ACC112 (cell line): ENCODE measurements at regions not wholly inside any gene's neighbourhood (a gene's known extent, or its start where the extent isn't known, plus 50 kb on each side); places are given as distances from the start of the nearest gene placed in this dataset.

Experiments used
- H2AFZ ChIP-seq: fragments of 200-600 bp; sonication (generic); one replicate; pipeline ENCODE4 v1.6.0; 2017; ENCODE audit warnings: antibody characterized with exemption, low read length; ENCODE audit not compliant: unreplicated experiment
- H3K27ac ChIP-seq: fragments of 200-600 bp; sonication (generic); 2 replicates; pipeline ENCODE4 v1.5.1; 2014; ENCODE audit warnings: low read depth, mild to moderate bottlenecking, antibody characterized with exemption, low read length, moderate library complexity
- H3K27me3 ChIP-seq: fragments of 200-600 bp; sonication (generic); 2 replicates; pipeline ENCODE4 v1.6.1; 2014; ENCODE audit warnings: mild to moderate bottlenecking, antibody characterized with exemption, low read length, moderate library complexity, mixed read lengths; ENCODE audit not compliant: insufficient read depth
- H3K36me3 ChIP-seq: fragments of 200-600 bp; sonication (generic); 2 replicates; pipeline ENCODE4 v1.6.1; 2016; ENCODE audit warnings: mild to moderate bottlenecking, antibody characterized with exemption, low read length, moderate library complexity, mixed read lengths; ENCODE audit not compliant: insufficient read depth
- H3K4me1 ChIP-seq: fragments of 200-600 bp; sonication (generic); one replicate; pipeline ENCODE4 v1.6.1; 2016; ENCODE audit warnings: low read length, mixed read lengths; ENCODE audit not compliant: insufficient read depth, unreplicated experiment, control insufficient read depth
- H3K4me3 ChIP-seq: fragments of 200-600 bp; sonication (generic); 2 replicates; pipeline ENCODE4 v1.5.1; 2014; ENCODE audit warnings: mild to moderate bottlenecking, low read depth, low read length
- H3K79me2 ChIP-seq: fragments of 200-600 bp; sonication (generic); one replicate; pipeline ENCODE4 v1.6.0; 2016; ENCODE audit warnings: low read length; ENCODE audit not compliant: control insufficient read depth, unreplicated experiment, insufficient read depth

DNA sequence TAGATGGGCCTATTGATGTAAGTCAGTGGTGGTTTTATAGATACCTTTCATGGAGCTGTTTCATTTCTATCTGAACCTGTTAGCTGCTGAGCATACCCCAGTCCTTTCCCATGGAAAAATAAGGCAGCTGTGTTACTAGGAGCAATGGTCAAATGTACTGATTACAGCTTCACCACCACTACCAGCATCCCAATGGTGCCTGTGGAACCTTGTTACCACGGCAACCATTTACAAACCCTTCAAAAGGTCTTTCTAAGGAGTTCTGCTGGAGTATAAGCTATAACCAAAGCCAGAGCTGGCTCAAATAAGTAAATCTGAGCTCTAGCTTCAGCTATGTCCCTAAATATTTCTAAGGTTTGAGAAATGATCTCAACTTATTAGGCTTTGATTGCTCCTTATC lies 133.4 kb upstream of the ACP3 start:
- Histone ChIP-seq H3K4me1 (no peaks in the 10 kb centered on the region), H3K4me3 (no peak overlapping the region), H3K27ac (no peak overlapping the region), H2AFZ (no peak overlapping the region), H3K27me3 (peaks cover 54% of the 10 kb centered on the region), H3K36me3 (no peaks in the 10 kb centered on the region), H3K79me2 (no peaks in the 10 kb centered on the region)

DNA sequence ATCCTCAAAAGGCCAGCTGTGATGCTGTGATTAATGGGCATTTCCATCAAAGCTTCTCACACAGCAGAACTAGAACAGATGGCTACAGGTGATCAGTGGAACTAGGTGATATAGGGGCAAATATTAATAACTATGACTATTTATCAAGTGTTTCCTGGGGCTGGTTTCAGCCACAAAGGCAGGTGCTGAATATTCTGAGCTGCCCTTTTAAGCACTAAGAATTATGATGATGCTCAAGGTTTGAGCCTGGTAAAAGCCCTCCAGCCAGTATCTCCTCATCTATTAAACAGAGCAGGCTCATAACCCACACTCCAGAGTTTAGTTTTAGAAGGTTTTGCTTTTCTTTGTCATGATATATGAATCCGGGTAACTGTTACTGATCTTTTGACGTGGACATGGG lies 129.5 kb upstream of the ACP3 start:
- H3K27me3 ChIP-seq, result peaks cover 69% of the 10 kb centered on the region

DNA sequence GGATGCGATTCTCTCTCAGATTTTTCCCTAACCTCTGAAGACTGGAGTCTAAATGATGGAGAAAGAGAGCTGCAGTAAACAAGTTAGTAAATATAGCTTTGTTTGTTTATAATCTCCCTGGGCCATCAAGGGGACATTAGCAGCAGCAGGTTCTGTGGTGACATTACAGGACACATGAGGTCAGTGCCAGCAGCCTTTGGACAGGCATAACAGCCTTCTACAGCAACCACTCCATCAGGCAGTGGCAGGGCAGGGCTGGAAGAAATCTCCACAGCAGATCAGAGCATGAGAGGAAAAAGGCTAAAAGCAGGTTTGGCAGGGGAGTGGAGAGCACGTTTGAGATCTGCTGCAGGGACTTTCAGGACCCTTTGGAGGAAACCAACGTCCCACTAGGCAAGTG lies 127.6 kb upstream of the ACP3 start:
- Histone ChIP-seq H3K27me3 (peaks cover 66% of the 10 kb centered on the region), H2AFZ (no peak overlapping the region), H3K4me1 (no peaks in the 10 kb centered on the region), H3K27ac (no peak overlapping the region), H3K36me3 (no peaks in the 10 kb centered on the region), H3K4me3 (no peak overlapping the region), H3K79me2 (no peaks in the 10 kb centered on the region)

More for the DNA sequence above, 129.5 kb upstream of the ACP3 start:
- Histone ChIP-seq H3K79me2 (no peaks in the 10 kb centered on the region), H3K36me3 (no peaks in the 10 kb centered on the region), H3K4me3 (no peak overlapping the region), H3K27ac (no peak overlapping the region), H2AFZ (no peak overlapping the region), H3K4me1 (no peaks in the 10 kb centered on the region)

DNA sequence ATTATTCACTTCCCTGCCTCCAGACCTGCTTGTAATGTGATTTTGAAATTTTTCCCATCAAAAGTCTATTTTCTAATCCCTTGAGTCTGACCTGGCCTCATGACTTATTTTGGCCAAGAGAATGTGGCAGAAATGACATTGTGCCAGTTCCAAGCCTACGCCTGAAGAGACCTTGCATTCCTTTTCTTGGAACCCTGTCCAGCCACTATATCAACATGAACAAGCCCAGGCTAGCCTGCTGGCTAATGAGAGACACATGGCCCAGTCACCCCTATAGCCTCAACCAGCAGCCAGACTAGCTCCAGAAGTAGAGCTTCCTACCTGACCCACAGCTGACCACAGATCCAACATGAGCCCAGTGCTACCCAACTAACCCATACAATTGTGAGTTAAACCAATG lies 121.1 kb upstream of the ACP3 start:
- H2AFZ ChIP-seq, result no peak overlapping the region
- no peaks in the 10 kb centered on the region for H3K4me1 ChIP-seq
- H3K27me3 ChIP-seq, result peaks cover 31% of the 10 kb centered on the region
- H3K4me3 ChIP-seq, result no peak overlapping the region
- no peak overlapping the region for H3K27ac ChIP-seq
- H3K36me3 ChIP-seq, result no peaks in the 10 kb centered on the region
- no peaks in the 10 kb centered on the region for H3K79me2 ChIP-seq

DNA sequence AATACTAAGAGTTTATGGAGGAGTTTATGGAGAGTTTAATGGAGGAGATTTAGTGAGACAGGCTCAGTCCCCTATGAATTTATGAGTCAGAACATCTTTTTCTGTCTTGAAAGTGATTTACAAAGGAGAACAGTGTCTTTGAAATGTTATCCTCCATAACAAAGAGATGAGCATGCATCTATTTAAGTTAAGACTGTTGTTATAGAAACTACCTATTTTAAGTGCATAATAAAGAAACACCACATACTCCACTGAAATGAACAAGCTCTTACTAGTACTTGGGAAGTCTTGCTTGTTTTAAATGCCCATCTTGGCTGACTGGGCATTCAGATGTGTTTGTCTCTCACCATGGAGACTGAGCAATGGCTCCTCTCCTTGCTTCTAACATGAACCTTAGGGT lies 118.7 kb upstream of the ACP3 start:
- no peaks in the 10 kb centered on the region for H3K4me1 ChIP-seq
- no peaks in the 10 kb centered on the region for H3K36me3 ChIP-seq
- no peak overlapping the region for H2AFZ ChIP-seq
- no peaks in the 10 kb centered on the region for H3K79me2 ChIP-seq
- H3K27ac ChIP-seq, result no peak overlapping the region
- no peak overlapping the region for H3K4me3 ChIP-seq
- H3K27me3 ChIP-seq, result peaks cover 21% of the 10 kb centered on the region

DNA sequence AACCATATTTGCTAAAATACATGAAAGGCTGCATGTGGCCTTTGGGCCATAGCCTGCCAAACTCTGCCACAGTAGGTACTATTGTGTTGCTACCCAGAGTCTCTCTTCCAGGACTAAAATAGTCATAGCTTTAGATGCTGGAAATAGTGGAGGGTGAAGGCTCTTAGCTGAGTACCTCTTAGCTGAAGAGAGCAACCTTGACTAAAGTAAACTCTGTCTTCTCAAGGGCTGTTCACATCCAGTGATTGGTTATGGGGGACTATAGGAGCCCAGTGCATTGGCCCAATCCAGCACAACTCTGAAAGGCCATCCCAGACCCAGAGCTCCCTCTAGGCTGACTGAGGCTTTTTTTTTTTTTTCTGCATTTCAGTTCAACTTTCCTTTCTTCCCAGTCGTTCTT lies 117.8 kb upstream of the ACP3 start:
- no peak overlapping the region for H3K4me3 ChIP-seq
- H3K27ac ChIP-seq, result no peak overlapping the region
- H2AFZ ChIP-seq, result no peak overlapping the region
- H3K36me3 ChIP-seq, result no peaks in the 10 kb centered on the region
- H3K27me3 ChIP-seq, result peaks cover 12% of the 10 kb centered on the region
- H3K4me1 ChIP-seq, result no peaks in the 10 kb centered on the region
- H3K79me2 ChIP-seq, result no peaks in the 10 kb centered on the region

DNA sequence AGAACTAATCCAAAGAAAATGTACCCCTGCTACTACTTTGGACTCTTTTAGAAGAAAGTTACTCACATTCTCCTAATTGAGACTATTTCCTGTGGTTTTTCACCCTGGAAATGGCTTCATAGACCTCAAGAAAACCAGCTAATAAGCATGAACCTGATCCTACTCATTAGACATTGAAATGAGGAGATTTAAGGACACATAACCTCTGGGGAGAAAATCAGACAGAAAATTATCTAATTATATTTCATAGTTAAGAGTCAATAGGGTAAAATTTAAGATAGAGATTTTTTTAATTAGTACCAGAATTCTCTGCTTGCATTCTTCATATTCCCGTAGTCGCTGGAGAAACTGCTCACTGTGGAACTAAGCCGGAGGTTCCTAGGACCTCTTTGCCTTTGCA lies 114.6 kb upstream of the ACP3 start:
- Histone ChIP-seq H3K4me1 (no peaks in the 10 kb centered on the region), H3K27ac (no peak overlapping the region), H2AFZ (no peak overlapping the region), H3K79me2 (no peaks in the 10 kb centered on the region), H3K27me3 (peaks cover 3% of the 10 kb centered on the region; the same call in 1 of the 2 replicates), H3K4me3 (no peak overlapping the region), H3K36me3 (no peaks in the 10 kb centered on the region)

DNA sequence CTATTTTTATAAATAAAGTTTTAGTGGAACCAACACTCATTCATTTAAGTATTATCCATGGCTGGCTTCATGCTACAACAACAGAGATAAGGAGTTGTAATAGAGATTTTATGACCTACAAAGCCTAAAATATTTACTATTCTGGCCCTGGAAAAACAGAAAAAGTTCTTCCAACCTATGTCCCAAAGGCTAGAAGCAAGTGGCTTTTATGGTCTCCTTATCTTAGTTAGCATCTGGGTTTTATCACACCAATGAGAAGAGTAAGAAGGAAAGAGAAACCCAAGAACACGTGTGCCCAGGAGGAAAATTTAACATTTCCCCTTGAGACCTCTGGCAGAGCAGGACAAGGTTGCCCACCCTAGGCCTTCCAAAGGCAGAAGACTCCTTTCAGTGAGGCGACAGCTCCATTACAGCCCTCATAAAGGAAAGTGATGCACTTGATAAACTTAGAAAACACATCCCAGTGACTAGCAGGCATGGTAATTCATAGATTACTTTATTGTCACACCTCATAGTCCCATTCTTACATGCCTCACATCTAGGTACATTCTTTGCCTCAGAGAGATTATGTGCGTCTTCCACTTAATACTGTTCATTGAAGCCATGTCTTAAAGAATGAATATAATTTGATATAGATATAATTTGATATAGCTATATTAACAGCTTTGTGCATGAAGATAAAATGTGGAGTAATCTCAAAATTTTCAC lies 113.2 kb upstream of the ACP3 start:
- Histone ChIP-seq H2AFZ (no peak overlapping the region), H3K27ac (no peak overlapping the region), H3K27me3 (peaks cover 11% of the 10 kb centered on the region), H3K36me3 (no peaks in the 10 kb centered on the region), H3K4me3 (no peak overlapping the region), H3K79me2 (no peaks in the 10 kb centered on the region), H3K4me1 (no peaks in the 10 kb centered on the region)

DNA sequence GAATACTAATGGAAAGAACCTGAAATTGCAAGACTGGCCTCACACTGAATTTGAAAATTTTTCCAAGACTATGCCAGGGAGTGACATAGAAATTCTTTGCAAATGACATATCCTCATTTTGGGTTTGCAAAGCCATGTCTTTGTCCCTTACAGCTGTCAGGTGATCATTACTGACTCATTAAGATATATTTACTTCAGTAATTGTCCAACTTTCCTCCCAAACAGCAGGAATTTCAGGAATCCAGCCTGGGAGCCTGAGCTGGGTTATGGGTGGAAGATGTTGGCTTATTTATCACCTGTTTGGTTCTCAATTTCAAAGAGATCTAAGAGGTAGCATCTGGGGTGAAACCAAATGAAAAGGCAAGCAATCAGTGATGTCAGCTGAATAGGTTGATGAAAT lies 111.6 kb upstream of the ACP3 start:
- Histone ChIP-seq H3K27me3 (peaks cover 12% of the 10 kb centered on the region), H3K4me1 (no peaks in the 10 kb centered on the region), H3K79me2 (no peaks in the 10 kb centered on the region), H2AFZ (no peak overlapping the region), H3K36me3 (no peaks in the 10 kb centered on the region), H3K27ac (no peak overlapping the region), H3K4me3 (no peak overlapping the region)

DNA sequence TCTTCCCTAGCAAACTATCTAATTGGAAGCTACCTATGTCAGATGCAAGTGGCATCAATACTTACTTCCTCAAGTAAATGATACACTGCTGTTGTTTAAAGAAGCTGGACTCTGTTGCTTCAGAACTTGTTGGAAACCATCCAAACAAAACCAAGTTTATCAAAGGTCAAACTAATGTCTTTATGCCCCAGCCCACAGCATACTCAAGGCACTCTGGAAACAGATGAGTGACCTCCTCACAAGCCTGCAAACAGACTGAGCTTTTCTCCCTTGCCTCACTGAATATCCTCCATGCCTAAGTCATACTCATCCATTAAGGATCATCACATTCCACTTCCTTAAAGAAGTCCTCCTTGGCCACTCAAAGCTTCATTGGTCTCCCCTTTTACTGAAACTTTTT lies 107.4 kb upstream of the ACP3 start:
- Histone ChIP-seq H3K4me1 (no peaks in the 10 kb centered on the region), H3K79me2 (no peaks in the 10 kb centered on the region), H3K36me3 (no peaks in the 10 kb centered on the region), H2AFZ (no peak overlapping the region), H3K27me3 (peaks cover 17% of the 10 kb centered on the region), H3K27ac (no peak overlapping the region), H3K4me3 (no peak overlapping the region)

DNA sequence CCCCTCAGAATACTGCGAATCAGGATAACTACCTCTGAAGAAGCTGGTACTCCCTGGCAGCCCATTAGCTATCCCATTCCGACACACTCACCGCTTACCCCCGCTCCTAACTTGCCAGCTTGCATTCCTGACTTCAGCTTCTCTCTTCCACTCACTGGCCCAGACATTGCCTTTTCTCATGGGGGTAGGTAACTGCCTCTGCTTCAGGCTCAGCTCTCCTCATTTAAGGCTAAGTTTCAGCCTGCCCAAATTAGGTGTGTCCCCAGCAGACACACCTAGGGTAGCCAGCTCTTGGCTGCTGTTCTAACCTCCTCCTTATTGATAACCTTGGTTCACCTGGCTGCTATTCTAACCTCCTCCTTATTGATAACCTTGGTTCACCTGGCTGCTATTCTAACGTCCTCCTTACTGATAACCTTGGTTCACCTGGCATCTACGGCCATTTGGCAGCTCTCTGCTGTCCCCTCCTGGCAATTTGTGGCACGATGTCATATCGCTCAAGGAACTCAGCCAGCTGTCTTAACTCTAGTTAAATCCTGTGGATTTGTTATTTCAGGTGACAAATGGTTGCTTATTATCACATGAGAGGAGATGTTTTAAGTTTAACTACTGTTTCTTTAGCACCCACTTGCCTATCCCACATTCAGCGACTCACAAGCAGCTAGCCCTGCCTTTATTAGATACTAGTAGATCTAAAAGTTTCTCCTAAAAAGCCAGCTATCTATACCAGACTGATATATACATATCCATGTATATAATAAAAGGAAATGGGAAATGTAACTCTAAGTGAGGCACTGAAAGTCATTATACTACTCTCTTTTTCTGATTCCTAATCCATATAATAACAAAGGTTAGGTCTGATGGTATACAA lies 106.5 kb upstream of the ACP3 start:
- Histone ChIP-seq H3K36me3 (no peaks in the 10 kb centered on the region), H3K4me1 (no peaks in the 10 kb centered on the region), H2AFZ (no peak overlapping the region), H3K27me3 (peaks cover 17% of the 10 kb centered on the region), H3K79me2 (no peaks in the 10 kb centered on the region), H3K27ac (no peak overlapping the region), H3K4me3 (no peak overlapping the region)
